ENCODE measurements at regions not wholly inside any gene's neighbourhood (a gene's known extent, or its start where the extent isn't known, plus 50 kb on each side); places are given as distances from the start of the nearest gene placed in this dataset.
"Not testable (repeated sequence)": the region's sequence is repeated elsewhere in the genome, so short reads cannot be mapped to it uniquely, and the experiment has no call there.

DNA sequence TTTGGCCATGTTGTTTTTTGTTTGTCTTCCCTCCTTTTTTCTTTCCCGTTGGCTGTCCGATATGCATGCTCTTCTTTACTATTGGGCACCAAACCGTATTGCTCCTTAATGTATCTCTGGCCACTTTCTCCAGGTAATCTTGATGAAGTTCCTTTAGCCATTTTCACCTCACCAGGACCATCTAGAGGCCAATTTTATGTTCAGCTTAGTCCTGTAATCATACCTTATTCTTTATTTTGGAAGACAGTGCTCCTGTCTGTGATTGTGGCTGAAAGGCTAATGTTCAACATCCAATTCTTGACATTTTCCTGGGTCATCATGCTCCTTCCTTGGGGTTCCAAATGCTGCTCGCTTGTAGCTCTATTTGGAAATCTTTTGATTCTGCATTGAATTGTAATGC, 169.5 kb downstream of the S1PR1 start:
- TF ChIP-seq, protein P1, sequence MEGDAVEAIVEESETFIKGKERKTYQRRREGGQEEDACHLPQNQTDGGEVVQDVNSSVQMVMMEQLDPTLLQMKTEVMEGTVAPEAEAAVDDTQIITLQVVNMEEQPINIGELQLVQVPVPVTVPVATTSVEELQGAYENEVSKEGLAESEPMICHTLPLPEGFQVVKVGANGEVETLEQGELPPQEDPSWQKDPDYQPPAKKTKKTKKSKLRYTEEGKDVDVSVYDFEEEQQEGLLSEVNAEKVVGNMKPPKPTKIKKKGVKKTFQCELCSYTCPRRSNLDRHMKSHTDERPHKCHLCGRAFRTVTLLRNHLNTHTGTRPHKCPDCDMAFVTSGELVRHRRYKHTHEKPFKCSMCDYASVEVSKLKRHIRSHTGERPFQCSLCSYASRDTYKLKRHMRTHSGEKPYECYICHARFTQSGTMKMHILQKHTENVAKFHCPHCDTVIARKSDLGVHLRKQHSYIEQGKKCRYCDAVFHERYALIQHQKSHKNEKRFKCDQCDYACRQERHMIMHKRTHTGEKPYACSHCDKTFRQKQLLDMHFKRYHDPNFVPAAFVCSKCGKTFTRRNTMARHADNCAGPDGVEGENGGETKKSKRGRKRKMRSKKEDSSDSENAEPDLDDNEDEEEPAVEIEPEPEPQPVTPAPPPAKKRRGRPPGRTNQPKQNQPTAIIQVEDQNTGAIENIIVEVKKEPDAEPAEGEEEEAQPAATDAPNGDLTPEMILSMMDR (conservative IDR thresholded peaks at IDR 0.05) = no peak
- no peak overlapping the region for H3K27ac ChIP-seq

DNA sequence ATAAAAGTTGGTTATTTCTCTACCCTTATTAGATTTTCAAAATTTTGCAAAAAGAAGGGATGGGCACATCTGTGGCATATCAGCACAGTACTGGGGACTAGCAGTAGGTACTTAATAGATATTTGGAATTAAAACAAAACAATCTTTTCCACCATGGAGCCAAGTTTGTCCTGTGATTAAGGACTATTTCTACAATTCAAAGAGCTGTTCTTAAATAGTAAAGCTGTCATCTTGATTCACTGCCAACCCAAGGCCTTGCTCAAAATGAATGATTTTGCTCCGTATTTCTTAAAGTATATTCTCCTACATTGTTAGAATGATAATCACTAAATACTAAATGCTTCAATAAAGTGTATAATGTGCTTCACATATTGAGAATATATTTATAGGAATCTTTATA, 169.9 kb downstream of the S1PR1 start:
- no peak overlapping the region for H3K27ac ChIP-seq
- TF ChIP-seq, protein P1 (conservative IDR thresholded peaks at IDR 0.05) = no peak

DNA sequence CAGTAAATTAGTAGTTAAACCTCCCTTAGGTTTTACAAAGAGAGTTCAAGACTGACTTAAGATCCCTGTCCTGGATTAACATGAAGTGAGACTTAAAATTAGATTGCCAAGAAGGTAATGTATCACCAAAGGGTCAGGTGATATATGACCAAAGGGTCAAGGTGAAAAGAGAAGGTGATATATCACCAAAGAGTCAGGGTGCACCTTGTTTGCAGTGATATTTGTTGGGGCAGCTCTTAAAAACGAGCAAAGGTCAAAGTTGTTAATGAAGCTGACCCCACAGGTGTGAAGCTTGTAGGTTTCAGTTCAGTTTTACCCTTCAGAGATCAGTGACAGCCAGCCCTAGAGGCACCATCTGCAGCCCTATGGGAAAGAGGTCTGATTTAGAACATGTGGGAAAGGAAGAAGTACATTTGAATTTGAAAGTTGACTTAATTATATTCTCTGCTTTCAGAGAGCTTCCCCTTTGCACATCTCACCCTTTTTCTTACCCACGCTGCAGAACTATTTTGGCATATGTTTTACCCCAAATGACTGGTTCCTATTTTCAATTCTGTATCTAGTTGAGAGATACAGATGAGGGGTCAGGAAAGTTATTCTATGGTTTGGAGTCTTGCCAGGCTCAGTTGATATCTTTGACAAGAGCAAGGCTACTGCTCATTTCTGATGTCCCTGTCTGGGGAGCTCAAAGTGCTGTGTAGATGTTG, 170.8 kb downstream of the S1PR1 start:
- TF ChIP-seq, protein P1 (conservative IDR thresholded peaks at IDR 0.05) = no peak
- H3K27ac ChIP-seq = no peak overlapping the region

DNA sequence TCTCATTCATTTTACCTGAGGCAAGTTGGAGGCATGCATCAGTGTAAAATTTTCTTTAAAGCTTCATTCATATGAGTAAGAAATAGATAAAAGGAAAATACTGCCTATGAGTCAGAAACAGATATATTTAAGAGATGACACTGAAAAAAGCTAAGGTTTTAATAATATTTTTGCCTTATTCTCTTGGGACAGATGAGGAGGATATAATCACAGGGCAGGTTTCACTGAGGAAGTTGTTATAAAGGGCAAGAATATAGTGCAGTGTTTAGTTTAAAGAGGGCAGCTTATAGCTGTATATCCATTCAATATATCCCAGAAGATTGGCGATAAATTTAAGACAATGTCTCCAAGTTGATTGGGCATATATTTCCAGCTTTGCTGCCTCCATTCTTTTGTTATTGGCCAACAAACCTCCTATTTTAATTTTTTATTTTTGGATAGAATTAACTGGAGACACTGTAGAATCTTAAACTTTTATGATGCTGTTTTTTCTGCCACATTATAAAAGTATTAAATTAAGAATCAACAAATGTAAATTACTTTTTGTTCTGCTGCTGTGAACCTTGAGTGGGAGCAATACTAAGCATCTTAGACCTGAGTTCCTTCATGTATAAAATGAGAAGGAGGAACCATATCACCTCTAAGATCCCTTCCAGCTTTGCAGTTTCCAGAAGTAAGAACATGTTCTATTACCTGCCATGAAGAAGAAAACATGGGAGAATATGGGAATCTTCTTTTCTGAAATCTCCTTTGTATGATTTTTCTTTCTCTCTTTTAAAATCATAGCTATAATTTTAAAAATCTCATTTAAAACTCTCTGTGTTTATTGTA, 171.6 kb downstream of the S1PR1 start:
- H3K27ac ChIP-seq = no peak overlapping the region
- TF ChIP-seq, protein P1 (conservative IDR thresholded peaks at IDR 0.05) = no peak

DNA sequence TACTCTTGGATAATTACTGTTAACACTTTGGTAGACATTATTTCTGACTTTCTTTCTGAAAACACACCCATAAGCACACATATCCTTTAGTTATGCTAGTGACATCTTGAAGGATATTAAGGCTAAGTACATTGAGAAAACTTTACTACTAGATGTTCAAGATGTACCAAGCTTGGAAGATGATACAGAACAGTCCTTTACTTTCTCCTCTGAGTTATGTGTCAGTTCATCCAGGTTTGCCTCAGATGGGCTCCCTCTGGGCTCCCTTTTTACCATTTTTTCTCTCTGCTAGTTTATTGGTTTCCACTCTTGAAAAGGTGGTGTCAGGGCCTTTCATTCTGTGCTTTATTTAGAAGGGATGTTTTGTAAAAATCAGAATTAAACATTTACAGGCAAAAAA, 172.3 kb downstream of the S1PR1 start:
- no peak overlapping the region for H3K27ac ChIP-seq
- TF ChIP-seq, protein P1 (conservative IDR thresholded peaks at IDR 0.05) = no peak

DNA sequence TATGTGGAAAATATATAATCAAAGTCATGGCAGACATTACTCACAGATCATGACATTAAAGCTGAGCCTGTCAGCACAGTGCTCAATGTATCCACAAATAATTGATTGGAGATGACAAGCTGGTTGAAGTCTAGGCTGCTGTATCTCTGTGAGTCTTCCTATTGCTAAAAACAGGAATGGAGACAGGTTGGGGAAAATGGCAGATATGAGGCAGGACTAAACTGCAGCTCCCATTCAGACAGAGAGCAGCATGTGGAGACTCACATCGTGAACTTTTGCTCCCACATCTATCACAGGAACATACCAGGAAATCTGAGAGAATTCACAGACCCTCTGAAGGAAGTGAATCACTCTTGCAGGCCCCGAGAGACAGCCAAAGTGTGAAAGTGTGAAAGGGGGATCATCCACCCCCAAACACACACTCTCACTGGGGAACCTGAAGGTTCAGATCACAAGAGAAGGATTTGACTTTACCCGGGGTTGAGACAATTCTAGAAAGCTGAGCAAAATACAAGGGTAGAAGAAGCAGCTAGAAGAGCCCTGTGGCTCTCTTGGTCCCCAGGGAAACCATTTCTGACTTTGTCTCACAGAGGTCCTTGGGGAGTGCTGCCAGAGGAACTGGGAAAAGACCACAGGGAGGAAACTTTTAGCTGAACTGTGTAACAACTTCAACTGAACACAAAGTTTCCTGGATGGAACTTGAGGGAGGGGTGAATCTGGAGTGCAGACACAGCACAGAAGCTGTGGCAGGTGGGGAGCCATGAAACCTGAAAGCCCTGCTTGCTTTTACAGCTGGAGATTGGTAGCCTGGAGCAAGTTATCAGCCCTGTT, 173.4 kb downstream of the S1PR1 start:
- TF ChIP-seq, protein P1 (conservative IDR thresholded peaks at IDR 0.05) = no peak
- no peak overlapping the region for H3K27ac ChIP-seq

DNA sequence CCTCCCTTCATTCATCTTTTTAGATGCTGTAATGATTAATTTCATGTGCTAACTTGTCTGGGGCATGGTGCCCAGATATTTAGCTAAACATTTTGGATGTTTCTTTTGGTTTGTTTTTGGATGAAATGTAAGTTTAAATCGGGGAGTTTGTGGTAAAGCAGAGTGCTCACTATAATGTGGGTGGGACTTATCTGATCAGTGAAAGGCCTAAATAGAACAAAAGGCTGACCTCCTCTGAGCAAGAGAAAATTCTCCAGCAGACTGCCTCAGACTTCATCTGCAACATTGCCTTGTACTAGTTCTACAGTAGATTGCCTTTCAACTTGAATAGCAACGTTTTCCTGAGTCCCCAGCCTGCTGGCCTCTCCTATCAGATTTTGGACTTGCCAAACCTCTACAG, 183.6 kb downstream of the S1PR1 start:
- H3K27ac ChIP-seq = no peak overlapping the region
- TF ChIP-seq, protein P1 (conservative IDR thresholded peaks at IDR 0.05) = no peak

DNA sequence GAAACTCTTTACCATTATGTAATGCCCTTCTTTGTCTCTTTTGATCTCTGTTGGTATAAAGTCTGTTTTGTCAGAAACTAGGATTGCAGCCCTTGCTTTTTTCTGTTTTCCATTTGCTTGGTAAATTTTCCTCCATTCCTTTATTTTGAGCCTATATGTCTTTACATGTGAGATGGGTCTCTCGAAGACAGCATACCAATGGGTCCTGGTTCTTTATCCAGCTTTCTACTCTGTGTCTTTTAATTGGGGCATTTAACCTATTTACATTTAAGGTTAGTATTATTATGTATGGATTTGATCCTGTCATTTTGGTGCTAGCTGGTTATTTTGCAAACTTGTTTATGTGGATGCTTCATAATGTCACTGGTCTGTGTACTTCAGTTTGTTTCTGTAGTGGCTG, 191.3 kb downstream of the S1PR1 start:
- not testable (repeated sequence) for H3K27ac ChIP-seq

Data from VCaP (cell line).